GM13976 (cell line): ENCODE measurements at regions not wholly inside any gene's neighbourhood (a gene's known extent, or its start where the extent isn't known, plus 50 kb on each side); places are given as distances from the start of the nearest gene placed in this dataset.

Experiments
- DNase-seq: peaks from one replicate; pipeline ENCODE4 v3.0.0; 2012; ENCODE audit warnings: low spot score
- CTCF ChIP-seq: IDR thresholded peaks from 2 replicates; pipeline ENCODE4 v1.5.1; 2012; ENCODE audit warnings: borderline replicate concordance, mild to moderate bottlenecking; ENCODE audit not compliant: insufficient read depth; ENCODE audit errors: extremely low read depth, missing control alignments, control extremely low read depth
- in situ Hi-C: fragments of 300-500 bp; cut with MboI; formaldehyde crosslinking; loops from one replicate; pipeline ENCODE4 v1.12.0; 2022; ENCODE audit warnings: low sequenced_read_pairs, mixed read lengths, inconsistent platforms; ENCODE audit not compliant: unreplicated experiment

- TF ChIP-seq CTCF = no peak
- in situ Hi-C loops = no loop called here
- DNase-seq = no peak
These were observed 373.9 kb downstream of the GPD2 start for GRCh38 chr2:156810094-156810493.

GRCh38 chr2:156812496-156812895, 376.3 kb downstream of the GPD2 start:
- DNase-seq = no peak
- in situ Hi-C loops = no loop called here

GRCh38 chr2:156817430-156817829, 381.3 kb downstream of the GPD2 start:
- DNase-seq = no peak
- TF ChIP-seq CTCF = no peak
- in situ Hi-C loops = no loop called here

More at GRCh38 chr2:156812496-156812895, 376.3 kb downstream of the GPD2 start:
- TF ChIP-seq CTCF = no peak

GRCh38 chr2:156818221-156818620, 382.0 kb downstream of the GPD2 start:
- in situ Hi-C loops = no loop called here
- DNase-seq = no peak
- TF ChIP-seq CTCF = no peak

GRCh38 chr2:156818944-156819343, 382.8 kb downstream of the GPD2 start:
- TF ChIP-seq CTCF = no peak
- DNase-seq = no peak
- in situ Hi-C loops = no loop called here

GRCh38 chr2:156826341-156826933, 390.3 kb downstream of the GPD2 start:
- in situ Hi-C loops = no loop called here
- no peak for DNase-seq
- no peak for TF ChIP-seq CTCF
